HG02870 (cell line): ENCODE measurements at regions not wholly inside any gene's neighbourhood (a gene's known extent, or its start where the extent isn't known, plus 50 kb on each side); places are given as distances from the start of the nearest gene placed in this dataset.

ENCODE experiments used
- ATAC-seq: cut with Tn5 transposase; IDR thresholded peaks from one replicate; pipeline ENCODE4 v1.9.1; 2021; ENCODE audit warnings: mild to moderate bottlenecking, moderate library complexity; ENCODE audit not compliant: unreplicated experiment

DNA sequence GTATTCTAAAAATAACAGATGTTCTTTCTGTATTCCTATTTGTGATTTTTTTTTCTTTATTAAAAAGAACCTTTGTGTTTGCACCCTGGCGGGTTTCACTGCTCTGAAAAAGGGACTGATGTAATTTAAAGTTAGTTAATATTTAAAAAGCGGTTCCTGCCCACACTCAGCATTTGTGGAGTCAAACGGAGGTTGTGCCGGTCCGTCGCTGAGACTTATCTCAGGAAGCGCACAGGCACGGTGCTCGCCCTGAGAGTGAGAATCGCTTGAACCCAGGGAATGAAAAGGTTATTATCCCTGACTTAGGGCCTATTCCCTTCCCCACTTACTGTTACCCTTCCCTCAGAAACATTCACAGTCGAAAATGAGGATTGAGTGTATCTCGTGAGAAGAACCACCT lies 366.7 kb downstream of the THBS2 start:
- no peak for ATAC-seq

DNA sequence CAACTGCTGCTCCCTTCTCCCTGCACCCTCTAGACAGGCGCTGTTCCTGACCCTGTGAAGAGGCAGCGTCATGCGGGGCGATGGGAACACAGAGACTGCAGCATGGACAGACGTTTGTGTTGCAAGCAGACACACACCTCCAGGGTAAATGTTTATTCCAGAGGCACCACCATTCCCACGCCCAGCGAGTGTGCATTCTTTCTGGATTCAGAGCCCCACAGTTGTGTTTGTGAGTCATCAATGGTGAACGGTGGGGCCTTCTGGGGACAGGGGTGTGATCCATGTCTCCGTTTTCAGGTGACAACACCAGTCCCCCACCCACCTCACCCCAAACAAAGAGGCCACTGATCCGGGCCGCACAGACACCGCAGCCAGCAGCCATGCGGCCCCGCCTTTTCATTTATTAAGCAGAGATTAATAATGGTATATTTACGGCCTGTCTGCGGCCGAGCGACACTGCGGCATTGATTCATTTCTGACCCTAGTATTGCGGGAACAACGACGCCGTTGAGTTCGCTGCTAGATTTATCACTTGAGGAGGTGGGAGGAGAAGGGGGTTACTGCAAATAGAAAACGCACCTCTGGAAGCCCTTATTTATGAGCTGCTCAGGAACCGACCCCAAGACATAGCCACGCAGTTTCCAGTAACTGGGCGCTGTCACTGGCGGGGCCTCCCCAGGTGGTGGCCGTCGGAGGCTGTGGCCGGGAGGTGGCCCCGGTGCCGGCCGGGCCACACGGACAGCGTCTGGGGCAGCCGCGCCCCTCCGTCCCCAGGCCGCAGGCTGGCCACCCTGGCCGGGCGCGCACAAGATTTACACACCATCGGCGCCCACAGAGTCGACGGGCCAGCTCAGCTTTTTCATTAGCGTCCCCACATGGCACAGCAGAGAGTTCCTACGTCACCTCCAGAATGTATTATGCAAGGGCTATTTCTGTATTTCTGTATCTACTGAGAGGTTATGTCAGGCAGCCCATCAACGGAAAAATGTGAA lies 367.6 kb downstream of the THBS2 start:
- ATAC-seq, result no peak

DNA sequence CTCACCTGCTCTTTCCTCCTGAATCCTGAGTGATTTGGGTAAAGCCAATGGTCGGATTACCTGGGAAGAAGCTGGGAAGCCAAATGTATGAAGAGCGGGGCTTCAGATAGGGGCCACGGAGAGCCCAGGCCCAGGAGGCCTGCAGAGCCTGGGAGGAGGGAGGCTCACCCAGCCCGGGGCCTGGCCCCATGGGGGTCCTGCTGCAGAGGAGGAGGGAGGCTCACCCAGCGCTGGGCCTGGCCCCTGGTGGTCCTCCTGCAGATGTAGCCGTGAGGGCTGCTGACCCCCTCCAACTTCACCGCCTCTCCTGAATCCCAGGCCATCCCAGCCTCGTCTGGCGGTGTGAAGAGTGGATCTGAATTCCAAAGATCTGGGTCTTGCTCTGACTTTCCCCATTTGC lies 368.4 kb downstream of the THBS2 start:
- ATAC-seq, result no peak

- no peak for ATAC-seq
These were observed 369.0 kb downstream of the THBS2 start for GRCh38 chr6:168884646-168885086.

- ATAC-seq, result no peak
These were observed 369.5 kb downstream of the THBS2 start for GRCh38 chr6:168884050-168884645.

GRCh38 chr6:168883410-168884049 lies 370.1 kb downstream of the THBS2 start:
- ATAC-seq, result no peak

DNA sequence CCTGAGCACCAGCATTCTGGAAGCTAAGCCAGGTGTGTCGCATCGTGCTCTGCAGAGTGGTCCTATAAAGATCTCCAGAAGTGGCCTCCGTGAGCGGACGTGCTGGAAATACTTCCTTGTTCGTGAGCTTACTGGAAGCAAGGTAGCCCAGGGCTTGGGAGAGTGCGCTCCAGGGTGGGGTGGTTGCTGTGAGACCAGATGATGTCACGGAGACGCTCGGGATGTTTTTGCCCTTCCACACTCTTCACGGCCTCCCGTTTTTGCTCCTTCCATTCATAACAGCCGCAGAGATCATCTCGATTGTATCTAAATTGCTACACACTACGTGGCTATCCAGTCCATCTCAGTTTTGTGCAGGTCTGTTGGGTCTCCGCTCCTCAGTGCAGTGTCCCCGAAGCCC lies 373.4 kb downstream of the THBS2 start:
- no peak for ATAC-seq

- ATAC-seq, result no peak
These were observed 375.8 kb downstream of the THBS2 start for GRCh38 chr6:168877821-168878282.

- no peak for ATAC-seq
These were observed 376.7 kb downstream of the THBS2 start for GRCh38 chr6:168876956-168877355.

DNA sequence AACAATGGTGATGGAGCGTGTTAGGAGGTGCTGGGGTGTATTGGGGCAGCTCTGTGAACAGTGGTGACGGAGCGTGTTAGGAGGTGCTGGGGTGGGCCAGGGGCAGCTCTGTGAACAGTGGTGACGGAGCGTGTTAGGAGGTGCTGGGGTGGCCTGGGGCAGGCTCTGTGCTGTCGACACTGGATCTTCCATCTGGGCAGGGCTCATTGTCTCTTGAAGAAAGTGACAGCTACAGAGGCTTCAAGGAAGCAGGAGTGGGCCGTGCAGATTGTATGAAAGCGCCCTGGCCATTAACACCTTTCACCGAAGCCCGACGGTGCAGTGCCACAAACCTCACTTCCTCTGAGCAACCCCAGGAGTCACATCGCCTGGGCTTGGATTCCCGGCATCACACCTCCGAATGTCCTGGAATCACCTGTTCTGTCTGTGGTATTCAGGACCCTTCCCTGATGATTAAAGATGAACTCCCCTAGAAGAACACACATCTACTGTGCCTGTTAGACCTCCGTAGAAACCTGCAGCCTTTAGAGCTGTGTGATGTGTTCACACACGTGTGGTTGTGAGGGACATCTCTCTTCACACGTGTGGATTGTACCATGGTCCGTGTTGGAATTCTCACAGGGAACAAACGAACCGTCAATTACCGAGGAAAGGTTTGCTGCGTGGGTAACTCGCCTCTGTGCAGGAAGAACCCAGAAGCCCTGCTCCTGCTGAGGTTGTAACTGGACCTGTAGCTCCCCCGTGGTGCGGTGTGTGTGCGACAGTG lies 377.7 kb downstream of the THBS2 start:
- no peak for ATAC-seq

DNA sequence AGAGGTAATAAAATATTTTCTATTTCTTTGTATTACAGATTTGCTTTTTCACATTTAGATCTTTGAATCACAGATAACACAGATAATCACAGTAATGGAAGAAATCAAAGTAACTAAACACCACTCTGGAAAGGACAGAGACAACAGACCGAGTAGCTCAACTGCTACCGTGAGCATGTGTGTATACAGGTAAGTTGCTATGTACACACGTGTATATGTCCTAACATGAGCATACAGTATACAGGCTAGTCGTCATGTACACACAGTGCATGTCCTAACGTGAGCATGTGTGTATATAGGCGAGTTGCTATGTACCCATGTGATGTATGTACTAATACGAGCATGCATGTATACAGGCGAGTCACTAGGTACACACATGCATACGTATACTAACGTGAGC lies 379.0 kb downstream of the THBS2 start:
- ATAC-seq, result no peak

- no peak for ATAC-seq
These were observed 380.1 kb downstream of the THBS2 start for GRCh38 chr6:168873278-168874190.

DNA sequence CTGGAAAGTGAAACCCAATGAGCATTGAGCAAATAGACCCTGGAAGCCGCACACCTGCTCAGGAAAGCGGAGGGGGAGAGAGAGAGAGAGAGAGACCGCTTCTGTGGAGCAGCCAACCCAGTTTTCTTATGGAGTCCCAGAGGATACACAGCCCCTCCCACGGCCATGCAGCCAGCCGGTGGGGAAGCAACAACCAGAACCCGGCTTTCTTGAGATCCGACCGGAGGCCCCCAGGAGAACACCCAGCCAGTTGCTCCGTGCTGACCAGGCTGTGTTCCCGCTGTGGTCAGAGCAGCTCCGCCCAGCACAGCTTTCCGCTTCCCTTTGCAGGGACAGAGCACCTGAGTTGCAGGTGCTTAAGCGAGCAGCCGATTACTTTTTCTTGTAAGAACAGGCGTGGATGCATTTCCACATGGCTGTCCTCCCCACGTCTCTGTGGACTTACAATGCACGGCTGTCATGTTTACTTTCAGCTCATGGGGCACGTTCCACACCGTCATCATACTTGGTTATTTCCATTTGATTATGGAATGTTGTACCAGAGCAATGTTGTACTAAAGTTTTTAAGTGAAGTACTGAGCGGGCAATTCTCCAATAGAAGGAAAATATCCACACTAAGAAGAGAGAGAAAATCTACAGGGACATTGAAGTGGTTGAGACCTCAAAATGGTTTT lies 381.9 kb downstream of the THBS2 start:
- ATAC-seq, result no peak

DNA sequence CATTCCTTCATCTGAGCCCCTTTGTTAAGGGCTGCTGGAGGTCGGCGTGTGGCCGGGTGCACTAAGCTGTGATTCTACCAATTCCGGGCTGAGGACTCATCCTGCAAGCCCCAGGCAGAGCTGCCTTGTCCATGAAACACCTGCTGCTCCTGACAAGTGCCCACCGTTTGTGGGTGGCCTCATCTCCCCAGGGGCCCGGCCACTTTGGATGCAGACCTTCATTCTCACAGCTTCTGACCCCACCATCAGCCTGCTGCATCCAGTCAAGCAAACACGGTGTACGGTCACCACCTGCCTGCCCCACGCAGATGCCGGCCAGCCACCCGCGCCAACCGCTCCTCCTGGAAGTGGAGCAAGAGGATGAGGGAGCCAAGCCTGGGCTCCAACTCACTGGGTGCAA lies 382.7 kb downstream of the THBS2 start:
- ATAC-seq, result no peak

GRCh38 chr6:168867247-168868102 lies 386.2 kb downstream of the THBS2 start:
- no peak for ATAC-seq

GRCh38 chr6:168866534-168866933 lies 387.1 kb downstream of the THBS2 start:
- no peak for ATAC-seq

GRCh38 chr6:168865522-168865921 lies 388.1 kb downstream of the THBS2 start:
- ATAC-seq, result no peak
